GM20431 (cell line): ENCODE measurements at regions not wholly inside any gene's neighbourhood (a gene's known extent, or its start where the extent isn't known, plus 50 kb on each side); places are given as distances from the start of the nearest gene placed in this dataset.

Source experiments
- in situ Hi-C: fragments of 300-500 bp; cut with MseI, MboI; formaldehyde crosslinking; loops from one replicate; pipeline ENCODE4 v1.15.0; 2020; ENCODE audit warnings: low sequenced_read_pairs; ENCODE audit not compliant: unreplicated experiment

DNA sequence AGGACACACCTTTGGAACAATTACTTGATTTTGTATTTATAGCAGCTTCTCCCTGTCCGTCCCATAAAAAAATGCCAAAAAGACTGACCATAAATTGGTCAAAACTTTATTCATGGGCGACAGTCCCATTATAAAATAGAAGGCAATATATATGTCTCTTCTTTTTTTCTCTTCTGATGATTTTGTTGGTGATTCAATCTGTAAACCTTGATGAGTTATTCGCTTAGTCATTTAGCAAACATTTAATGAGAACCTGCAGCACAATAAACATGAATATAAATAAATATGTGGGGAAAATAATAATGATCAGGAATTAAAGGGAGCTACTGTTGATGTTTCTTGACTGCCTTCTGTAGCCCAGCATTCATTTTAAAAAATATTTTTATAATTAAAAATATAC is 356.4 kb upstream of the ACTBL2 start:
- in situ Hi-C loops: no loop called here

DNA sequence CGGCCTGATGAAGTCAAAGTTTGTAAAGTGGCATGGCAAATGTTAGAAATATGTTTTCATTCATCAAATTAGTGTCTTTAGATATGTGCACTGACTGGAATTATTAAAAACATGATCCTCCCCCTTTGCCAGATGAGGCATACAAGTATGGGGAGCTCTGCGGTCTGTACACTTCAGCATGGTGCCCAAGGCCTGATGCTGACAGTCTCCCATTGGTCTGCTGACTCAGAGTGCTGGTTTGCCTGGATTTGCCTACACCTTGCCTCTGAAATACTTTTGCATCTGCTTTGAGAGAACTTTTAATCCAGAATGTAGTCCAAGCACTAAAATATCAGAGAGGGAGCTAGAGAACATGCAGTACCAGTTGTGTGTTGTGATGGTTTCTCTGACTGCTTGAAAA is 354.3 kb upstream of the ACTBL2 start:
- in situ Hi-C loops: no loop called here

DNA sequence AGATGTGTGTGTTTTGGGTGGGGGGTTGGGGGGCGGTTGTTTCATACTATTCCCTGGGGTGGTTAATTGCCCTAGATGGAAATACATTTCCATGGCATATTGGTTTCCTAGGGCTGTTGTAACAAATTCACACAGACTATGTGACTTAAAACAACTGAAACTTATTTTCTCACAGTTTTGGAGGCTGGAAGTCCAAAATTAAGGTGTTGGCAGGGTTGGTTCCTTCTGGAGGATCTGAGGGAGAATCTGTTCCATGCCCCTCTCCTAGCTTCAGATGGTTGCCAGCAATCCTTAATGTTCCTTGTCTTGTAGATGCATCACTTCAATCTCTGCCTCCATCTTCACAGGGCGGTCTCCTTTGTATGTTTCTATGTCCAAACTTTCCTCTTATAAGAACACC is 353.7 kb upstream of the ACTBL2 start:
- in situ Hi-C loops: no loop called here

DNA sequence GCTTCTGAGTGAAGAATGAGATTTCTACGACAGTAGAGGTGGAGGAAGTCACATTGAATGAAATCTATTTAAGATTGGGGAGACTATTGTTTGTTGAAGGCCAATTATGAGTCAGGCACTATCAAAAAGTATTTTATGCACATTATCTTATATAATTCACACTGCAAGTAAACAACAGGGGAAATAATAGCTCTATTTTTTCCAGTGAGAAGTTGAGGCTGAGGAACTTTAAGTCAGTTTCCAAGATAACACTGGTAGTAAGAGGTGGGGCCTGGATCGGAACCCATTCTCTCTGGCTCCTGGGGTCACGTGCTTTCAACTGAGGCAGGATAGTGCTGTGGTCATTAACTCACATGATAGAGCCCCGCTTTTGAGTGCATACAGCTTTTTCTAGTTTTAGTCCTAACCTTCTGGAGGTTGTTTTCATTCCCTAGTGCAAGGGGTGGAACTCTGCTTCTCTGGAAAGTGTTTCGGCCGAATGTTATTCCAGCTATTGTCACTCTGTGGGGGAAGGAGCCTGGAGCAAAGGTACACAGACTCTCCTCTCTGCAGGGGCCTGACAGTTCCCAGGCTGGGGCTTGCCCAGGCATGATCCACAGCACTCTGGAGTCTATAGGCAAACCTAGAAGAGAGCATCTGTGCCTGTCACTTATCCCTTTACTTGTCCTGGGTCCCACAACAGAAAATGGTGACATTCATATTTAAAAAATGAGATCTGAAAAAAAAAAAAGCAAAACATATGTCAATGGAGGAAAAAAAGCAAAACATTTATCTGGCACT is 352.4 kb upstream of the ACTBL2 start:
- in situ Hi-C loops: no loop called here

DNA sequence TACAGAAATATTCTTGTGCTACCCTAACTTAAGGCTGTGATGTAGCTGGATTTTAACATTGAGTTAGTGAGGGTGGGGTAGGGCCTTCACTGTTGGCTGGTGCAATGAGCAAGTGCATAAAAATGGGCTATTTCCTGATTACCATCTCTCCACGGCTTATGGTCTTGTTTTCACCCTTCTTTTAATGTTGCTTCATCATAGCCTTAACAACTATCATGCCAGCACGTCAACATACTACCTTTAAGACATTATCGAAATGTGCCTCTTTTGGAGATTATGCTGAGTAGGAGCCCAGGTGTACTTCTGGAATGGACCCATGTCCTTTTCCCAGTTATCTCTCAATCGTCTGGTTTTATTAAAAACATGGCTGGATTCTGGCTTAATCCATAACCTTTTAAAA is 350.9 kb upstream of the ACTBL2 start:
- in situ Hi-C loops: no loop called here

DNA sequence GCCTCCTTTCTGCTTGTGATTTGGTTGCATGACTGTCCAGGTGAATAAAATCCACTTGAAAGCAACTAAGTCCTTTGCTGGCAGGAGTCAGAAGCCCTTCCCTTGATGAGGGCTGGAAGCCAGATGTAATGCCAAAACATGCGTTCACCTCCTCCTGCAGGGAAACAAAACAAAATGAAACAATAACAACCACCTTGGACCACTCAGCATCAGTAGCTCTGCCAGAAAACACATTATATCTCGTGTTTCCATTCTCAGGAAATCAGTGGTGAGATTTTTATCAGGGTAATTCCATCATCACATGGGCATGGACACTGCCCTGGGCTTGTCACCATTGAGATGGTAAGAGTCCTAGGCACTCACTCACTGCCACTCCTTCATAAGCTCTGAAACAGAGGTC is 350.3 kb upstream of the ACTBL2 start:
- in situ Hi-C loops: no loop called here

DNA sequence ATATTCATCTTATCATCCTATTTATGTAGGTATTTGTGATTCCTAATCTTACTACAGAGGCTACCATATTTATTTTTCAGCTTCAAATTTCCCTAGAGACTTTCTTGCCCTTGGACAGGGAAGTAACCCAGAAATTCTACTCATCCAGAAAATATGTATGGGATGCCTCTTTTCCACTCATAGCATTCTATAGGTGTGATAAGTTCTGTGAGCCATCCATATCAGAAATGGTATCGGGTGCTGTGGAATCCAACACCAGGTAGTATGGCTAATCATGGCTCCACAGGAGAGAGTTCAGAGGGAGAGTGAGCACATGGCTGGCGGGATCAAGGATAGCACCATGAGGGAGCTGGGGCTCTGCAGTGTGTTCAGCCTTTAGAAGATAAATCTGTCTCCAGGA is 349.3 kb upstream of the ACTBL2 start:
- in situ Hi-C loops: no loop called here

DNA sequence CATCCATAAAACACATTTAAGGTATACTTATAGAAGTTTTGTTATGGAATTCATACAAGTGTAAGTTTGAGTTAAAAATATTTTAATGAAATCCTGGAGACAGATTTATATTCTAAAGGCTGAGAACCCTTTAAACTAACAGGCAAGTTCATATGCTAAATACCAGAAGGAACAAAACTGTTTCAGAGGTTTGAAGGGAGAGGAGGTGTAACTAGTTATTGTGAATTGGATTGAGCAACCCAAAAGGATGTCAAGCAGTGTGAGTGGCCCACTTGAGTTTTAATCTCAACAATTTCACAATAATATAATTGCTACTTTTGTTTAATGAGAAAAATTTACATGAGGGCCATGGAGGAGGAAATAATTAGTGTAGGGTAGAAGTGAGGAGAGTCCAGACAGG is 348.5 kb upstream of the ACTBL2 start:
- in situ Hi-C loops: no loop called here

DNA sequence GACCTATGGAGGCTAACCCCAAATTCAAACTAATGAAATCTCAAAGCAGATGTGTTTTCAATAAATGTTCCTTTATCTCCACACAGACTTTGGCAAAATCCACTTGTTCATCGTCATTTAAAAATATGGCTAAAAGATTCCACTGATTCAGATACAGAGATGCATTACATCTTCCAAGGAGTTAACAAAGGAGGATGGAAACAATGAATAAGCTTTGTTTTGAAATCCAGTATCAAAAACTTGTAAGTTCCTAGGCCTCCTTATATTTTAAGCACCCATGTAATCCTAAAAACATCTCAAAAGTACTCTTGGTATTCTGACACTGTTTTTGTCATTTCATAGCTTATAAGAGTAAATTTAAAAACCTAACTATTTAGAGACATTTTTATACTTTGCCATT is 345.6 kb upstream of the ACTBL2 start:
- in situ Hi-C loops: no loop called here

DNA sequence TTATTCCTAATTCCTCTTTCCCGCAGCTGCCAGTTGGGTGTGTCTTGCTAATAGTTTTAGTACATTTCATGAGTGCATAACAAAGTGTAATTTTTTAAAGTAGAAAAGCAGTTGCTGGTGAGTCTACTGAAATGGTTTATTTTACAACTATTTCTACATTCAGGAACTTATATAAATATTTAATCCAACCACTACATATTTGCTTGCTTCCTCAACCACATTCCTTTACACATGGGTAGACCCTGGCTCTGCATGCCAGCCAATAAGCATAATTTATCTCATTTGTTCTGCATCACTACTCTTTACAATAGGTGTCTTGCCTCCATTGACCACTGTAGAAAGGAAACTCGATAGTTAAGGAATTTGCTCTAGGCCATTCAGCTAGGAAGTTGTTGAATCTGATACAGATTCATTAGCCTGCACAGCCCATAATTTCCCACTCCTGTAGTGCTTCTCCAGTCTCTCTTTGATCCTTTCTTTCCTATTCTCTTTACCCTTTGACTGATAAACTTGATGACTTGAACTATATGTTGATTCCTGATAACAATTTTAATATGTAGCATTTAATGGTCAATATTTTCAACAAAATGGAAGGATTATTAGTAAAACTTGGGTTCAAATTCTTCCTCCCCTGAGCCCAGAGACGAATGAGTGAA is 342.5 kb upstream of the ACTBL2 start:
- in situ Hi-C loops: no loop called here

DNA sequence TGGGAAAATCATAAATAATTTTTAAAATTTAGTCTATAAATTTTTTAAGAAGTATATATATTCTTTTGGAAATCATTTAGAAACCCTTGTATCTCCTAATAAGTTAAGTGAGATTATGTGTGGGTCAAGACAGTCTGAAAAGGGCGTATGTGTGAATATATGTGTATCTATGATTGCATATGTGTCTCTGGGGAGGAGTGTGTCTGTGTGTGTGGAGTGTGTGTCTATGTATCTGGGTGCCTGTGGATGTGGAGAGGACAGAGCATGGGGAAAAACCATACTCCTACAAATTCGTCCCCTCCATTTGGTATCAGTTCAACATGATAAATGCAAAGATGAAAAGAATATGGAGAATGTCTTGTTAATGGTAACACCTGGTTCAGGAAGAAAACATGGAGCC is 342.0 kb upstream of the ACTBL2 start:
- in situ Hi-C loops: no loop called here

DNA sequence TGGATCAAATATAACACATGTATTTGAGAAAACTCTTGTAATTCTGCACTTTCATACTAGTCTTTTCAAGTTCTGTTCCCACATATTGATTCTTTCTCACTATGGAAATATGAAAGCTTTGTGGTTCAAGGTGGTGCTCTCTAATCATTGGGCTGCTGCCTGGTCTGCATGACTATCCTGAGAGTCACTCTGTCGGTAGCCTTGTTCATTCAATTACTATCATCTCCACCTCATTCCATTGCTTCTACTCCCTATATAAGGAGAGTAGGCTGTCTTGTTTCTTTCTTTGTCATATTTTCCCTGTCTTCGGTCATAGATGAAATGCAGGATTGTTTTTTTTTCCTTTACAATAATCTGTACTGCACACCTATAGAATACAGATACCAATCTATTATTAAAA is 341.4 kb upstream of the ACTBL2 start:
- in situ Hi-C loops: no loop called here

DNA sequence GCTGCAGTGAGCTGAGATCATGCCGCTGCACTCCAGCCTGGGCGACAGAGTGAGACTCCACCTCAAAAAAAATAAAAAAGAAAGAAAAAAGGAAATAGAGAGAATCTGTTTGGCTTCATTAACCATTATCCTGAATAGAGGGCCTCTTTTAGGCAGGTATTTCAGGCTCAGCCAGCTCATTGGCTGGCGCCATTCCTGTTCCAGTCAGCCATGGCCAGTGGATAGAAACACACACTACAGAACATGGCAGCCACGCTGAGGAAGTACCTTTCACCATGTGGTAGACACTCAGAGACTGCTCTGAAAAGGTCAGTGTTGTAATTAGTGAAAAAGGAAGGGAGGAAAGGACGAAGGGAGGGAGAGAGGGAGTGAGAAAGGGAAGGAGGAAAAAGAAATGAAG is 340.0 kb upstream of the ACTBL2 start:
- in situ Hi-C loops: no loop called here

DNA sequence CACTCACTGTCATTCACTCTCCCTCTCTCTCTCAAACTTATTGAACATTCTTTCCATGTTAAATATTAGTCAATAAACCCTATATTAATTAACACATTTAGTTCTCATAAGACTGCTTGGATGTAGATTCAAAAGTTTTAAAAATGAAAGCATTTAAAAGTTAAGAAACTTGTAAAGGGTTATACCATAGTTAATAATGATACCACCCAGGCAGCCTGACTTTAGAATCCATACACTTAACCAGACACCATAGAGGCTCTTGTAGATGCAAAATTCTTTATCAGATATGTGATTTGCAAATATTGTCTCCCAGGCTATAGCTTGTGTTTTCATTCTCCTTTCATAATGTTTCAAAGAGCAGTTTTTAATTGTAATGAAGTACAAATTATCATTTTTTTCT is 335.8 kb upstream of the ACTBL2 start:
- in situ Hi-C loops: no loop called here

DNA sequence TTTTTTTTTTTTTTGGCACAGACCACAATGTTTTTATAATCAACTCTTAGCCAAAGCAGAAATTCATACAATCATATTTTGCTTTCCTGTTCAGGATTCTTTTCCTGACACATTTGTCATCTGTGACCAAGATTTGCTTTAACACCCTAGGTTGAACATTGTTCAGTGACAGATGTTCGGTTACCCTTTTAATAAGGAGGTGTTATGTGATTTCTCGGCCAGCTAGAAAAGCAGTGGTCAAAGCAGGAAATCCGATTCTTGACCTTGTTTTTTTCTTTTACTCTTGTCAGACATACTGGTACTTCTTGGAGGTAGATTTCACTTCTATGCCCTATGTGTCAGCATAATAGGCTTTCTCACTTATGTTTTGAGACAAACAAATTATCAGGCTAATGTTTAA is 335.3 kb upstream of the ACTBL2 start:
- in situ Hi-C loops: no loop called here

DNA sequence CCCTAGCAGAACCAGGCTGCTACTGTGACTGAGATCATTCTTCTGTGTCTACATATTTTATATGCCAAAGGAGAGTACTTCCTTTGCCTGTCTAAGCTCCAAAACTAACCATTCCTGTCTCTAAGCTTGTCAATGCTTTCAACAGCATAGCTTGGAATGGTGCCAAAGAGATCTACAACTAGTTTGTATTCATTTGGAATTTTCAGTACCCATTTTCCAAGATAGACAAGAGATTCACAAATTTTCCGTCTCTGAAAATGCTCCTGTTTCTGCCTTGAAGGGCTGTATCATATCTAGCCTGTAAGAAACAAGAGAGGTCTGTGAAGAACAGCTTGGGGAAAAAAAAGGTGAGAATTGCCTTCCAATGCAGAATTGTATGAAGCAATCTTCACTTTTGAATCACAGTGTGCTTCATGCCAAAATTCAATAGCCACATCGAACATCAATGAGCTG is 334.4 kb upstream of the ACTBL2 start:
- in situ Hi-C loops: no loop called here

DNA sequence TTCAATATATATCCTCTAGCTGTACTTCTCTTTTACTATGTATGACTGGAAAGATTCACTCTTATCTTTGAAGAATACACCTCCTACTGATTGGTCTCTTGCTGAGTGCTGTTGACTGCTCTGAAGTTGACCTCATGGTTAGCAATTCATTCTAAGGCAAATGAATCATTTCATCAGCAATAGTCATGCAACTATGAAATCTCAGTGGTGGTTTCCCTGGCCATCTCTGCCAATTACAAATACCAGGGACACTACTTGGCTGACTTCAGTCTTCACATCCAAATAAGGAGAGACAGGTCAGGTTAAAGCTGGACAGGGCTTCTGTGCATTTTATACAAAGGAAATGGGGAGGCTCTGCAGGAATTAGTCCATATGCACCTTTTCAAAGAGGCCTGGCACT is 333.5 kb upstream of the ACTBL2 start:
- in situ Hi-C loops: no loop called here

DNA sequence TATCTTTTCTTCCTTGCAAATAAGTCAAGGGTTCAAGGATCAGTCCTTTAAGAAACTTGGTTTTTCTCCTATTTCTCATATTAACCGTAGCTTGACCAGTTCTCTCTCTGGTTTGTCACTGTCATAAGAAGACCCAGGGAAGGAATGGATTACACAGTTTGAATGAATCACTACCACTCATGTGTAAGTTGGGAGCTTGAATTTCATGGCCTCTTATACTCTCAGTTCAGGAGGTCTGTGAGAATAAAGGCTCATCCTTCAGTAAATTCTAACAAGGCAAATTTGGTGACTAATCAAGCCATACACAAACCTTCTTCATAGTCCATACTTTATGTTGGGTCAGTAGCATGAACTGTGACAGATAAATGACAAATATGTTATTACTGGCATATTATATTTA is 323.1 kb upstream of the ACTBL2 start:
- in situ Hi-C loops: no loop called here

DNA sequence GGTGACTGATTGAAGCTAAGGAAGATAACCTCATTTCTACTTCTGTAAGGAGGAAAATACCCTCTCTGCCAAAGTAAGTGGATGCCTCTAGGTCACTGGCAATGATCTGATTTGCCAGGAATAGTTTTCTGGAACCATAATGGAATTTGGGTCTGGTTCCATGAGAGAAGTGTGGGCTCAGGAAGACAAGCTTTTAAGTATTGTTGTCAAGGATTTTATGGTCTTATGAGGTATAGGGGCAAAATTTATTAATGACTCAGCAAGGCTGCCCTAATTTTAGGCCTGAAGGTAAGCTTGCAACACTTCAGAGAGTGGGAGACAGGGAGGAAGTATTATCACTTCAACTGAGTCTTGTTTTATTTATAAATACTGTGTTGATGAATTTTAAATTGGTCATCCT is 322.6 kb upstream of the ACTBL2 start:
- in situ Hi-C loops: no loop called here

DNA sequence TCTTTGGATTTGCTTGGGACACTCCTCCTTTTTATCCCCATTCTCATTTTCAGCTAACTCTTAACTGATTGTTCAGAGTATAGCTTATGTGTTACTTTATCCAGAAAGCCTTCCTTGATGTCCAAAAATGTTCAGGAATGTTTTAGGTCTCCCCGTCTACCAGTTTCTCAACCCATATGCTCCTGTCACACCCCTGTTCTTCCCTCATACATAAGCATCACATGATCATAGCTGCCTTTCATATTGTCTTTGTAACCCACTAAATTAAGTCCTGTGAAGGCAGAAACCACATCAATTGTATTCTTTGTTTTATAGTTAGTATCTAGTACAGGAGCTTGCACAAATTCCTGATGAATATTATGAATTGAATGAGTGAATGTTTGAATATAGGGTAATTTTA is 321.9 kb upstream of the ACTBL2 start:
- in situ Hi-C loops: no loop called here

DNA sequence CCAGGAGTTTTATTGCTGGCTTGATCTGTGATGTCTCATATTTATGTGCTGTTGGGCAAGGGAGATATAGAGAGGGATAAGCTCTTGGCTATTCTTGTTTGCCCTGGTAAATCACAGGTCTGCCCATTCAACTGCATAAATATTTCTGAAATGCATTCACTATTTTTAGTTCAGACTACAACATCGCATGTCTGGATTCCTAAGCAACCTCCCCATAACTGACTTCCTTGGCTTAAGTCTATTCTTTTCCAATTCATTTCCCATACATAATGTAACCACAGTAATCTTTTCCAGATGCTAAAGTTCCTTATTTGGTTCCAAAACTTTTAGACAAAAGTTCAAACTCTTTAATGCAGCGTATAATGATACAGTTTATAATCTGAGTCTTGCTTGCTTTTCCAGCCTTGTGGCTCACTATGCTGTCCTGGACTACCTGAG is 321.4 kb upstream of the ACTBL2 start:
- in situ Hi-C loops: no loop called here

DNA sequence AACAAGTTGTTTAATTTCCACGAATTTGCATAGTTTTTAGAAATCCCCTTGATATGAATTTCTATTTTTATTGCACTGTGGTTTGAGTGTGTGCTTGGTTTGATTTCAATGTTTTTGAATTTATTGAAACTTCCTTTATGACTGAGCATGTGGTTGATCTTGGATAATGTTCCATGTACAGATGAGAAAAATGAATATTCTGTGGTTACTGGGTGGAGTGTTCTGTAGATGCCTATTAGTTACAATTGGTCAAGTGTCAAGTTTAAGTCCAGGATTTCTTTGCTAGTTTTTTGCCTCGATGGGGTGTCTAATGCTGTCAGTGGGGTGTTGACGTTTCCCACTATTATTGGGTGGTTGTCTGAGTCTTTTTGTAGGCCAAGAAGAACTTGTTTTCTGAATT is 319.5 kb upstream of the ACTBL2 start:
- in situ Hi-C loops: no loop called here
